ENCODE measurements at regions not wholly inside any gene's neighbourhood (a gene's known extent, or its start where the extent isn't known, plus 50 kb on each side); places are given as distances from the start of the nearest gene placed in this dataset.
"Not testable (repeated sequence)": the region's sequence is repeated elsewhere in the genome, so short reads cannot be mapped to it uniquely, and the experiment has no call there.

- Histone ChIP-seq H3K36me3 (ENCODE audit: insufficient read depth, low read length) (no peaks in the 10 kb centered on the region), H3K9me3 (replicated peaks; ENCODE audit: low read length) (peaks cover 10% of the 10 kb centered on the region), H3K4me3 (ENCODE audit: low read length) (no peak overlapping the region), H3K4me2 (ENCODE audit: low read length) (no peak overlapping the region), H3K27me3 (ENCODE audit: control insufficient read depth, insufficient read depth, low read length) (no peaks in the 10 kb centered on the region), H3K4me1 (ENCODE audit: control insufficient read depth, insufficient read depth, low read length) (no peaks in the 10 kb centered on the region), H3K9ac (ENCODE audit: low read depth, low read length) (no peak overlapping the region)
Measured at GRCh38 chr4:130855533-130855932, 1759.6 kb downstream of the C4orf33 start.

GRCh38 chr4:130859991-130860390, 1764.0 kb downstream of the C4orf33 start:
- peaks cover 9% of the 10 kb centered on the region for H3K9me3 ChIP-seq (replicated peaks; ENCODE audit: low read length)
- no peak overlapping the region for H3K4me3 ChIP-seq (ENCODE audit: low read length)
- no peaks in the 10 kb centered on the region for H3K27me3 ChIP-seq (ENCODE audit: control insufficient read depth, insufficient read depth, low read length)
- no peak overlapping the region for H3K9ac ChIP-seq (ENCODE audit: low read depth, low read length)
- H3K36me3 ChIP-seq (ENCODE audit: insufficient read depth, low read length) = no peaks in the 10 kb centered on the region
- H3K4me1 ChIP-seq (ENCODE audit: control insufficient read depth, insufficient read depth, low read length) = no peaks in the 10 kb centered on the region
- no peak overlapping the region for H3K4me2 ChIP-seq (ENCODE audit: low read length)

- no peaks in the 10 kb centered on the region for H3K36me3 ChIP-seq (ENCODE audit: insufficient read depth, low read length)
- no peak overlapping the region for H3K4me2 ChIP-seq (ENCODE audit: low read length)
- H3K27me3 ChIP-seq (ENCODE audit: control insufficient read depth, insufficient read depth, low read length) = no peaks in the 10 kb centered on the region
- H3K9ac ChIP-seq (ENCODE audit: low read depth, low read length) = no peak overlapping the region
- H3K4me1 ChIP-seq (ENCODE audit: control insufficient read depth, insufficient read depth, low read length) = no peaks in the 10 kb centered on the region
- no peak overlapping the region for H3K4me3 ChIP-seq (ENCODE audit: low read length)
- no peaks in the 10 kb centered on the region for H3K9me3 ChIP-seq (replicated peaks; ENCODE audit: low read length)
Measured at GRCh38 chr4:130896920-130897319, 1801.0 kb downstream of the C4orf33 start.

- Histone ChIP-seq H3K9me3 (replicated peaks; ENCODE audit: low read length) (no peaks in the 10 kb centered on the region), H3K36me3 (ENCODE audit: insufficient read depth, low read length) (no peaks in the 10 kb centered on the region), H3K4me1 (ENCODE audit: control insufficient read depth, insufficient read depth, low read length) (no peaks in the 10 kb centered on the region), H3K4me3 (ENCODE audit: low read length) (no peak overlapping the region), H3K9ac (ENCODE audit: low read depth, low read length) (no peak overlapping the region), H3K27me3 (ENCODE audit: control insufficient read depth, insufficient read depth, low read length) (no peaks in the 10 kb centered on the region), H3K4me2 (ENCODE audit: low read length) (no peak overlapping the region)
Measured at GRCh38 chr4:130901321-130901720, 1805.4 kb downstream of the C4orf33 start.

- no peaks in the 10 kb centered on the region for H3K4me1 ChIP-seq (ENCODE audit: control insufficient read depth, insufficient read depth, low read length)
- H3K9ac ChIP-seq (ENCODE audit: low read depth, low read length) = no peak overlapping the region
- H3K9me3 ChIP-seq (replicated peaks; ENCODE audit: low read length) = peaks cover 9% of the 10 kb centered on the region
- H3K36me3 ChIP-seq (ENCODE audit: insufficient read depth, low read length) = no peaks in the 10 kb centered on the region
- H3K27me3 ChIP-seq (ENCODE audit: control insufficient read depth, insufficient read depth, low read length) = no peaks in the 10 kb centered on the region
- no peak overlapping the region for H3K4me3 ChIP-seq (ENCODE audit: low read length)
- no peak overlapping the region for H3K4me2 ChIP-seq (ENCODE audit: low read length)
Measured at GRCh38 chr4:130922955-130923354, 1827.0 kb downstream of the C4orf33 start.

- no peaks in the 10 kb centered on the region for H3K27me3 ChIP-seq (ENCODE audit: control insufficient read depth, insufficient read depth, low read length)
- no peaks in the 10 kb centered on the region for H3K9me3 ChIP-seq (replicated peaks; ENCODE audit: low read length)
- H3K4me2 ChIP-seq (ENCODE audit: low read length) = no peak overlapping the region
Measured at GRCh38 chr4:130955520-130955919, 1859.6 kb downstream of the C4orf33 start.

GRCh38 chr4:130985371-130985770, 1889.4 kb downstream of the C4orf33 start:
- no peak overlapping the region for H3K9ac ChIP-seq (ENCODE audit: low read depth, low read length)
- no peaks in the 10 kb centered on the region for H3K4me1 ChIP-seq (ENCODE audit: control insufficient read depth, insufficient read depth, low read length)
- no peak overlapping the region for H3K4me3 ChIP-seq (ENCODE audit: low read length)
- no peaks in the 10 kb centered on the region for H3K9me3 ChIP-seq (replicated peaks; ENCODE audit: low read length)
- H3K36me3 ChIP-seq (ENCODE audit: insufficient read depth, low read length) = no peaks in the 10 kb centered on the region
- no peaks in the 10 kb centered on the region for H3K27me3 ChIP-seq (ENCODE audit: control insufficient read depth, insufficient read depth, low read length)
- no peak overlapping the region for H3K4me2 ChIP-seq (ENCODE audit: low read length)

More at GRCh38 chr4:130955520-130955919, 1859.6 kb downstream of the C4orf33 start:
- Histone ChIP-seq H3K4me1 (ENCODE audit: control insufficient read depth, insufficient read depth, low read length) (no peaks in the 10 kb centered on the region), H3K36me3 (ENCODE audit: insufficient read depth, low read length) (no peaks in the 10 kb centered on the region), H3K9ac (ENCODE audit: low read depth, low read length) (no peak overlapping the region), H3K4me3 (ENCODE audit: low read length) (no peak overlapping the region)

- Histone ChIP-seq H3K27me3 (ENCODE audit: control insufficient read depth, insufficient read depth, low read length) (no peaks in the 10 kb centered on the region), H3K9ac (ENCODE audit: low read depth, low read length) (no peak overlapping the region), H3K4me2 (ENCODE audit: low read length) (no peak overlapping the region), H3K4me3 (ENCODE audit: low read length) (no peak overlapping the region), H3K4me1 (ENCODE audit: control insufficient read depth, insufficient read depth, low read length) (no peaks in the 10 kb centered on the region), H3K9me3 (replicated peaks; ENCODE audit: low read length) (no peaks in the 10 kb centered on the region), H3K36me3 (ENCODE audit: insufficient read depth, low read length) (no peaks in the 10 kb centered on the region)
Measured at GRCh38 chr4:130995988-130996387, 1900.0 kb downstream of the C4orf33 start.

GRCh38 chr4:131001371-131001770, 1905.4 kb downstream of the C4orf33 start:
- H3K27me3 ChIP-seq (ENCODE audit: control insufficient read depth, insufficient read depth, low read length) = no peaks in the 10 kb centered on the region

GRCh38 chr4:131002132-131002531, 1906.2 kb downstream of the C4orf33 start:
- Histone ChIP-seq H3K9ac (ENCODE audit: low read depth, low read length) (no peak overlapping the region), H3K9me3 (replicated peaks; ENCODE audit: low read length) (no peaks in the 10 kb centered on the region), H3K4me2 (ENCODE audit: low read length) (no peak overlapping the region), H3K4me3 (ENCODE audit: low read length) (no peak overlapping the region), H3K27me3 (ENCODE audit: control insufficient read depth, insufficient read depth, low read length) (no peaks in the 10 kb centered on the region), H3K36me3 (ENCODE audit: insufficient read depth, low read length) (no peaks in the 10 kb centered on the region), H3K4me1 (ENCODE audit: control insufficient read depth, insufficient read depth, low read length) (no peaks in the 10 kb centered on the region)

More at GRCh38 chr4:131001371-131001770, 1905.4 kb downstream of the C4orf33 start:
- H3K4me3 ChIP-seq (ENCODE audit: low read length) = no peak overlapping the region
- H3K36me3 ChIP-seq (ENCODE audit: insufficient read depth, low read length) = no peaks in the 10 kb centered on the region
- no peak overlapping the region for H3K4me2 ChIP-seq (ENCODE audit: low read length)
- H3K4me1 ChIP-seq (ENCODE audit: control insufficient read depth, insufficient read depth, low read length) = no peaks in the 10 kb centered on the region
- H3K9ac ChIP-seq (ENCODE audit: low read depth, low read length) = no peak overlapping the region
- H3K9me3 ChIP-seq (replicated peaks; ENCODE audit: low read length) = no peaks in the 10 kb centered on the region

GRCh38 chr4:131006388-131006787, 1910.4 kb downstream of the C4orf33 start:
- H3K4me2 ChIP-seq (ENCODE audit: low read length) = no peak overlapping the region
- H3K9ac ChIP-seq (ENCODE audit: low read depth, low read length) = no peak overlapping the region
- no peaks in the 10 kb centered on the region for H3K36me3 ChIP-seq (ENCODE audit: insufficient read depth, low read length)
- H3K4me1 ChIP-seq (ENCODE audit: control insufficient read depth, insufficient read depth, low read length) = no peaks in the 10 kb centered on the region
- no peak overlapping the region for H3K4me3 ChIP-seq (ENCODE audit: low read length)
- H3K9me3 ChIP-seq (replicated peaks; ENCODE audit: low read length) = no peaks in the 10 kb centered on the region
- H3K27me3 ChIP-seq (ENCODE audit: control insufficient read depth, insufficient read depth, low read length) = no peaks in the 10 kb centered on the region

GRCh38 chr4:131011961-131012360, 1916.0 kb downstream of the C4orf33 start:
- not testable (repeated sequence) for H3K9me3 ChIP-seq (replicated peaks; ENCODE audit: low read length); H3K9ac ChIP-seq (ENCODE audit: low read depth, low read length); H3K4me2 ChIP-seq (ENCODE audit: low read length); H3K36me3 ChIP-seq (ENCODE audit: insufficient read depth, low read length); H3K4me3 ChIP-seq (ENCODE audit: low read length); H3K27me3 ChIP-seq (ENCODE audit: control insufficient read depth, insufficient read depth, low read length); H3K4me1 ChIP-seq (ENCODE audit: control insufficient read depth, insufficient read depth, low read length)
